Astrocyte (in vitro differentiated cells and primary cell): ENCODE measurements at regions not wholly inside any gene's neighbourhood (a gene's known extent, or its start where the extent isn't known, plus 50 kb on each side); places are given as distances from the start of the nearest gene placed in this dataset.
"Not testable (repeated sequence)": the region's sequence is repeated elsewhere in the genome, so short reads cannot be mapped to it uniquely, and the experiment has no call there.

ENCODE experiments used
- DNase-seq: peaks from one replicate; pipeline ENCODE4 v3.0.0-alpha.2; 2010; ENCODE audit warnings: low read depth
- FAIRE-seq: peaks from 2 replicates; lab custom pipeline; 2011; peaks lifted over from hg19 to GRCh38; lab: Jason Lieb, UNC
- H2AFZ ChIP-seq: 2 replicates; pipeline ENCODE4 v1.6.0; 2012; ENCODE audit warnings: low read depth, low read length, inconsistent platforms
- H3K27ac ChIP-seq: 2 replicates; pipeline ENCODE4 v1.5.1; 2011; ENCODE audit warnings: low read depth, low read length, inconsistent platforms
- H3K27me3 ChIP-seq: 2 replicates; pipeline ENCODE4 v1.6.0; 2011; ENCODE audit warnings: low read length, inconsistent platforms; ENCODE audit not compliant: insufficient read depth
- H3K36me3 ChIP-seq: 2 replicates; pipeline ENCODE4 v1.5.1; 2011; ENCODE audit warnings: low read length, inconsistent platforms; ENCODE audit not compliant: insufficient read depth
- H3K4me1 ChIP-seq: 2 replicates; pipeline ENCODE4 v1.5.1; 2011; ENCODE audit warnings: low read length, inconsistent platforms; ENCODE audit not compliant: insufficient read depth
- H3K4me2 ChIP-seq: 2 replicates; pipeline ENCODE4 v1.6.0; 2012; ENCODE audit warnings: low read length, inconsistent platforms
- H3K4me3 ChIP-seq: 2 replicates; pipeline ENCODE4 v1.5.1; 2011; ENCODE audit warnings: low read depth, mild to moderate bottlenecking, low read length, inconsistent platforms; ENCODE audit not compliant: insufficient read depth
- H3K79me2 ChIP-seq: 2 replicates; pipeline ENCODE4 v1.6.0; 2012; ENCODE audit warnings: mild to moderate bottlenecking, low read length, inconsistent platforms; ENCODE audit not compliant: insufficient read depth
- H3K9ac ChIP-seq: 2 replicates; pipeline ENCODE4 v1.6.0; 2012; ENCODE audit warnings: mild to moderate bottlenecking, low read length, inconsistent platforms
- H3K9me3 ChIP-seq: 2 replicates; pipeline ENCODE4 v1.5.1; 2012; ENCODE audit warnings: low read depth, mild to moderate bottlenecking, low read length, inconsistent platforms; ENCODE audit not compliant: insufficient read depth
- H4K20me1 ChIP-seq: 2 replicates; pipeline ENCODE4 v1.6.0; 2012; ENCODE audit warnings: low read length, inconsistent platforms; ENCODE audit not compliant: insufficient read depth
- H3K27ac Mint-ChIP-seq: one replicate; pipeline ENCODE4 v1.8.0; 2021; ENCODE audit warnings: mild to moderate bottlenecking, mixed read lengths; ENCODE audit not compliant: unreplicated experiment
- H3K27me3 Mint-ChIP-seq: one replicate; pipeline ENCODE4 v1.8.0; 2021; ENCODE audit warnings: low read depth, mixed read lengths; ENCODE audit not compliant: unreplicated experiment
- H3K36me3 Mint-ChIP-seq: one replicate; pipeline ENCODE4 v1.8.0; 2021; ENCODE audit warnings: low read depth, mixed read lengths; ENCODE audit not compliant: unreplicated experiment
- H3K4me1 Mint-ChIP-seq: one replicate; pipeline ENCODE4 v1.8.0; 2021; ENCODE audit warnings: low read depth, mixed read lengths; ENCODE audit not compliant: unreplicated experiment
- H3K4me3 Mint-ChIP-seq: one replicate; pipeline ENCODE4 v1.8.0; 2021; ENCODE audit warnings: mild to moderate bottlenecking, moderate library complexity, mixed read lengths; ENCODE audit not compliant: unreplicated experiment
- H3K9me3 Mint-ChIP-seq: one replicate; pipeline ENCODE4 v1.8.0; 2021; ENCODE audit warnings: mild to moderate bottlenecking, mixed read lengths; ENCODE audit not compliant: unreplicated experiment
- EZH2 ChIP-seq: IDR thresholded peaks from 2 replicates; pipeline ENCODE4 v1.6.1; 2012; ENCODE audit warnings: mild to moderate bottlenecking, low read length, inconsistent platforms; ENCODE audit not compliant: insufficient read depth
- TF ChIP-seq, protein P1 (sequence below): IDR thresholded peaks from 2 replicates; pipeline ENCODE4 v1.5.1; 2011; ENCODE audit warnings: low read depth, mild to moderate bottlenecking, inconsistent platforms, low read length, moderate library complexity; ENCODE audit not compliant: insufficient read depth

DNA sequence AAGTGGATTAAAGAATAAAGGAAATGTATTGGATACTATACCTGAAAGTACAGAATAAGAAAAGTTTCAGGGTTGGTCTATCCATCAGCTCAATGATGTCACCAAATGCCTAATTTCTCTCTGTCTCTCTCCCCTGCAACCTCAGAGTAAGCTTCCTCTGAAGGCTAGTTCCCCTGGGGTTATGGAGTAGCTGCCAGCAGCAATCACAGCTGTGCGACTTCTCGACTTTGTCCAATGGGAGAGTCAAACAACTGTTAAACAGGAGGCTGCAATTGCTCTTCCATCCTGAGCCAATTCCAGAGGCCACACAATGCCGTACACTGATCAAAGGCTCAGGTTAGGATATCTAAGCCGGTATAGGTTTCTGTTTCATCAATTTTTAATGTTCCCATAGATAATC, 95.3 kb upstream of the FANCL start:
- H3K27me3 ChIP-seq = no peaks in the 10 kb centered on the region
- H3K36me3 ChIP-seq = no peaks in the 10 kb centered on the region
- H3K27me3 Mint-ChIP-seq = no peaks in the 10 kb centered on the region
- no peaks in the 10 kb centered on the region for H3K4me1 Mint-ChIP-seq
- H3K27ac Mint-ChIP-seq = no peak overlapping the region
- H3K4me3 ChIP-seq = no peak overlapping the region
- H3K36me3 Mint-ChIP-seq = no peaks in the 10 kb centered on the region
- TF ChIP-seq EZH2 = no peak
- TF ChIP-seq, protein P1, sequence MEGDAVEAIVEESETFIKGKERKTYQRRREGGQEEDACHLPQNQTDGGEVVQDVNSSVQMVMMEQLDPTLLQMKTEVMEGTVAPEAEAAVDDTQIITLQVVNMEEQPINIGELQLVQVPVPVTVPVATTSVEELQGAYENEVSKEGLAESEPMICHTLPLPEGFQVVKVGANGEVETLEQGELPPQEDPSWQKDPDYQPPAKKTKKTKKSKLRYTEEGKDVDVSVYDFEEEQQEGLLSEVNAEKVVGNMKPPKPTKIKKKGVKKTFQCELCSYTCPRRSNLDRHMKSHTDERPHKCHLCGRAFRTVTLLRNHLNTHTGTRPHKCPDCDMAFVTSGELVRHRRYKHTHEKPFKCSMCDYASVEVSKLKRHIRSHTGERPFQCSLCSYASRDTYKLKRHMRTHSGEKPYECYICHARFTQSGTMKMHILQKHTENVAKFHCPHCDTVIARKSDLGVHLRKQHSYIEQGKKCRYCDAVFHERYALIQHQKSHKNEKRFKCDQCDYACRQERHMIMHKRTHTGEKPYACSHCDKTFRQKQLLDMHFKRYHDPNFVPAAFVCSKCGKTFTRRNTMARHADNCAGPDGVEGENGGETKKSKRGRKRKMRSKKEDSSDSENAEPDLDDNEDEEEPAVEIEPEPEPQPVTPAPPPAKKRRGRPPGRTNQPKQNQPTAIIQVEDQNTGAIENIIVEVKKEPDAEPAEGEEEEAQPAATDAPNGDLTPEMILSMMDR = no peak
- no peaks in the 10 kb centered on the region for H3K4me1 ChIP-seq
- no peaks in the 10 kb centered on the region for H3K9me3 Mint-ChIP-seq
- DNase-seq (no peak), FAIRE-seq (no peak)
- no peaks in the 10 kb centered on the region for H3K9me3 ChIP-seq
- no peak overlapping the region for H3K9ac ChIP-seq
- H3K4me2 ChIP-seq = no peak overlapping the region
- H4K20me1 ChIP-seq = no peaks in the 10 kb centered on the region
- H2AFZ ChIP-seq = no peak overlapping the region
- H3K27ac ChIP-seq = no peak overlapping the region
- no peaks in the 10 kb centered on the region for H3K79me2 ChIP-seq
- H3K4me3 Mint-ChIP-seq = no peak overlapping the region

DNA sequence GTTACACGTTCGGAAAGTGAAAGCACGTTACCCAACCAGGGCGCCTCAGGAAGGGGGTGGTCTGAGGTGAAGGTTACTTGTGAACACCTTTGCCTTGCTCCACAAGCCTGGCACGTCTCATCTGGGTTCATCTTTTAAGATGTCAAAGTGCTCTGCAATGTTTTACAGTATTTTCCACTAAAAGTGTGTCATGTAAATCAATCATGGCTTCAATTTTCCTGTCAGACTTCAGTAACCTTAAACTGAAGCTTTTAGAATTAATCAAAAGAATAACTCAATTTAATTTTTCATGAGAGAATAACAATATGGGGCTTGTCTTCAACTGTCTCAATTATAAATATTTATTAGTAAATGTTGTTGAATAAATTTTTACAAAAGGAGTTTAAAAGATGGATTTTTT, 93.3 kb upstream of the FANCL start:
- no peaks in the 10 kb centered on the region for H3K27me3 ChIP-seq
- Mint-ChIP-seq H3K4me1 (no peaks in the 10 kb centered on the region), H3K9me3 (no peaks in the 10 kb centered on the region), H3K27ac (no peak overlapping the region), H3K27me3 (no peaks in the 10 kb centered on the region), H3K4me3 (no peak overlapping the region), H3K36me3 (no peaks in the 10 kb centered on the region)
- FAIRE-seq (no peak), DNase-seq (no peak)
- no peak overlapping the region for H3K4me2 ChIP-seq
- H3K4me3 ChIP-seq = no peak overlapping the region
- H3K27ac ChIP-seq = no peak overlapping the region
- H3K4me1 ChIP-seq = no peaks in the 10 kb centered on the region
- TF ChIP-seq, protein P1 = no peak
- TF ChIP-seq EZH2 = no peak
- H3K36me3 ChIP-seq = no peaks in the 10 kb centered on the region
- H2AFZ ChIP-seq = no peak overlapping the region
- H3K9me3 ChIP-seq = no peaks in the 10 kb centered on the region
- no peak overlapping the region for H3K9ac ChIP-seq
- no peaks in the 10 kb centered on the region for H3K79me2 ChIP-seq
- no peaks in the 10 kb centered on the region for H4K20me1 ChIP-seq

DNA sequence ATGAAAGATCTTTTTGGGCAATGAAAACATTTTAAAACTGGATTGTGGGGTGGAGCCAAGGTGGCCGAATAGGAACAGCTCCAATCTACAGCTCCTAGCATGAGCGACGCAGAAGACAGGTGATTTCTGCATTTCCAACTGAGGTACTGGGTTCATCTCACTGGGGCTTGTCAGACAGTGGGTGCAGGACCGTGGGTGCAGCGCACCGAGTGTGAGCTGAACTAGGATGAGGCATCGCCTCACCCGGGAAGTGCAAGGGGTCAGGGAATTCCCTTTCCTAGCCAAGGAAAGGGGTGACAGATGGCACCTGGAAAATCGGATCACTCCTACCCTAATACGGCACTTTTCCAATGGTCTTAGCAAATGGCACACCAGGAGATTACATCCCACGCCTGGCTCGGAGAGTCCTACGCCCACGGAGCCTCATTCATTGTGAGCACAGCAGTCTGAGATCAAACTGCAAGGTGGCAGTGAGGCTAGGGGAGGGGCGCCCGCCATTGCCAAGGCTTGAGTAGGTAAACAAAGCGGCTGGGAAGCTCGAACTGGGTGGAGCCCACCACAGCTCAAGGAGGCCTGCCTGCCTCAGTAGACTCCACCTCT, 84.3 kb upstream of the FANCL start:
- H3K9me3 Mint-ChIP-seq, DNase-seq, H3K36me3 ChIP-seq, H3K27me3 ChIP-seq, H3K79me2 ChIP-seq, FAIRE-seq, H3K4me1 Mint-ChIP-seq, H3K4me3 Mint-ChIP-seq, H3K4me3 ChIP-seq, H3K27ac Mint-ChIP-seq, H3K4me1 ChIP-seq, H3K9ac ChIP-seq, H4K20me1 ChIP-seq, H3K4me2 ChIP-seq, H3K27me3 Mint-ChIP-seq, H3K9me3 ChIP-seq, H3K27ac ChIP-seq, H2AFZ ChIP-seq, H3K36me3 Mint-ChIP-seq: not testable (repeated sequence)
